ENCODE measurements at regions not wholly inside any gene's neighbourhood (a gene's known extent, or its start where the extent isn't known, plus 50 kb on each side); places are given as distances from the start of the nearest gene placed in this dataset.
"Not testable (repeated sequence)": the region's sequence is repeated elsewhere in the genome, so short reads cannot be mapped to it uniquely, and the experiment has no call there.

GRCh38 chrX:139360356-139360755 is 170.2 kb upstream of the F9 start:
- H3K36me3 ChIP-seq (ENCODE audit: low read depth), result no peaks in the 10 kb centered on the region
- H3K4me1 ChIP-seq (ENCODE audit: insufficient read depth, poor library complexity, severe bottlenecking), result no peaks in the 10 kb centered on the region
- no peak overlapping the region for H3K4me3 ChIP-seq (ENCODE audit: severe bottlenecking)
- no peaks in the 10 kb centered on the region for H3K27me3 ChIP-seq (ENCODE audit: insufficient read depth, poor library complexity, severe bottlenecking)
- H3K27ac ChIP-seq (ENCODE audit: poor library complexity, severe bottlenecking), result no peak overlapping the region
- TF ChIP-seq CTCF (IDR thresholded peaks at IDR 0.05; ENCODE audit: poor library complexity, severe bottlenecking), result no peak
- H3K9me3 ChIP-seq (ENCODE audit: severe bottlenecking), result no peaks in the 10 kb centered on the region
- no peak for DNase-seq (ENCODE audit: low spot score)
- ATAC-seq (ENCODE audit: low read depth), result no peak

- H3K9me3 ChIP-seq (ENCODE audit: severe bottlenecking); H3K27me3 ChIP-seq (ENCODE audit: insufficient read depth, poor library complexity, severe bottlenecking); H3K27ac ChIP-seq (ENCODE audit: poor library complexity, severe bottlenecking); H3K36me3 ChIP-seq (ENCODE audit: low read depth); H3K4me1 ChIP-seq (ENCODE audit: insufficient read depth, poor library complexity, severe bottlenecking); DNase-seq (ENCODE audit: low spot score); H3K4me3 ChIP-seq (ENCODE audit: severe bottlenecking); ATAC-seq (ENCODE audit: low read depth): not testable (repeated sequence)
These were observed 187.9 kb upstream of the F9 start for GRCh38 chrX:139342594-139342991.

- not testable (repeated sequence) for DNase-seq (ENCODE audit: low spot score); H3K27me3 ChIP-seq (ENCODE audit: insufficient read depth, poor library complexity, severe bottlenecking); H3K9me3 ChIP-seq (ENCODE audit: severe bottlenecking); ATAC-seq (ENCODE audit: low read depth); H3K27ac ChIP-seq (ENCODE audit: poor library complexity, severe bottlenecking); H3K36me3 ChIP-seq (ENCODE audit: low read depth); H3K4me3 ChIP-seq (ENCODE audit: severe bottlenecking); H3K4me1 ChIP-seq (ENCODE audit: insufficient read depth, poor library complexity, severe bottlenecking)
These were observed 188.5 kb upstream of the F9 start for GRCh38 chrX:139341855-139342593.

- no peak for TF ChIP-seq CTCF (IDR thresholded peaks at IDR 0.05; ENCODE audit: poor library complexity, severe bottlenecking)
- no peak overlapping the region for H3K27ac ChIP-seq (ENCODE audit: poor library complexity, severe bottlenecking)
- no peaks in the 10 kb centered on the region for H3K9me3 ChIP-seq (ENCODE audit: severe bottlenecking)
- no peaks in the 10 kb centered on the region for H3K27me3 ChIP-seq (ENCODE audit: insufficient read depth, poor library complexity, severe bottlenecking)
- H3K4me3 ChIP-seq (ENCODE audit: severe bottlenecking), result no peak overlapping the region
- no peak for ATAC-seq (ENCODE audit: low read depth)
- H3K36me3 ChIP-seq (ENCODE audit: low read depth), result no peaks in the 10 kb centered on the region
- H3K4me1 ChIP-seq (ENCODE audit: insufficient read depth, poor library complexity, severe bottlenecking), result no peaks in the 10 kb centered on the region
- DNase-seq (ENCODE audit: low spot score), result no peak
These were observed 198.1 kb upstream of the F9 start for GRCh38 chrX:139332441-139332840.

GRCh38 chrX:139327355-139327754 is 203.2 kb upstream of the F9 start:
- no peaks in the 10 kb centered on the region for H3K9me3 ChIP-seq (ENCODE audit: severe bottlenecking)
- ATAC-seq (ENCODE audit: low read depth) (no peak), DNase-seq (ENCODE audit: low spot score) (no peak)
- no peak for TF ChIP-seq CTCF (IDR thresholded peaks at IDR 0.05; ENCODE audit: poor library complexity, severe bottlenecking)
- no peaks in the 10 kb centered on the region for H3K36me3 ChIP-seq (ENCODE audit: low read depth)
- no peaks in the 10 kb centered on the region for H3K4me1 ChIP-seq (ENCODE audit: insufficient read depth, poor library complexity, severe bottlenecking)
- H3K27me3 ChIP-seq (ENCODE audit: insufficient read depth, poor library complexity, severe bottlenecking), result no peaks in the 10 kb centered on the region
- H3K4me3 ChIP-seq (ENCODE audit: severe bottlenecking), result no peak overlapping the region
- H3K27ac ChIP-seq (ENCODE audit: poor library complexity, severe bottlenecking), result no peak overlapping the region

GRCh38 chrX:139324756-139325155 is 205.8 kb upstream of the F9 start:
- H3K9me3 ChIP-seq (ENCODE audit: severe bottlenecking), result no peaks in the 10 kb centered on the region
- no peak overlapping the region for H3K27ac ChIP-seq (ENCODE audit: poor library complexity, severe bottlenecking)
- H3K4me1 ChIP-seq (ENCODE audit: insufficient read depth, poor library complexity, severe bottlenecking), result no peaks in the 10 kb centered on the region
- H3K27me3 ChIP-seq (ENCODE audit: insufficient read depth, poor library complexity, severe bottlenecking), result no peaks in the 10 kb centered on the region
- no peaks in the 10 kb centered on the region for H3K36me3 ChIP-seq (ENCODE audit: low read depth)
- DNase-seq (ENCODE audit: low spot score) (no peak), ATAC-seq (ENCODE audit: low read depth) (no peak)
- TF ChIP-seq CTCF (IDR thresholded peaks at IDR 0.05; ENCODE audit: poor library complexity, severe bottlenecking), result no peak
- H3K4me3 ChIP-seq (ENCODE audit: severe bottlenecking), result no peak overlapping the region

- not testable (repeated sequence) for H3K27ac ChIP-seq (ENCODE audit: poor library complexity, severe bottlenecking); H3K9me3 ChIP-seq (ENCODE audit: severe bottlenecking); ATAC-seq (ENCODE audit: low read depth)
These were observed 209.7 kb upstream of the F9 start for GRCh38 chrX:139320661-139321354.

GRCh38 chrX:139306675-139307074 is 223.9 kb upstream of the F9 start:
- not testable (repeated sequence) for H3K4me3 ChIP-seq (ENCODE audit: severe bottlenecking); ATAC-seq (ENCODE audit: low read depth); H3K4me1 ChIP-seq (ENCODE audit: insufficient read depth, poor library complexity, severe bottlenecking); H3K27me3 ChIP-seq (ENCODE audit: insufficient read depth, poor library complexity, severe bottlenecking); H3K36me3 ChIP-seq (ENCODE audit: low read depth); DNase-seq (ENCODE audit: low spot score); H3K27ac ChIP-seq (ENCODE audit: poor library complexity, severe bottlenecking); H3K9me3 ChIP-seq (ENCODE audit: severe bottlenecking)

More at GRCh38 chrX:139320661-139321354, 209.7 kb upstream of the F9 start:
- H3K4me3 ChIP-seq (ENCODE audit: severe bottlenecking); H3K27me3 ChIP-seq (ENCODE audit: insufficient read depth, poor library complexity, severe bottlenecking); H3K36me3 ChIP-seq (ENCODE audit: low read depth); H3K4me1 ChIP-seq (ENCODE audit: insufficient read depth, poor library complexity, severe bottlenecking); DNase-seq (ENCODE audit: low spot score): not testable (repeated sequence)

Data from RWPE2 (cell line).